Left kidney (tissue), 1 donor: ENCODE measurements at regions not wholly inside any gene's neighbourhood (a gene's known extent, or its start where the extent isn't known, plus 50 kb on each side); places are given as distances from the start of the nearest gene placed in this dataset.

Experiments used
- DNase-seq: peaks from one replicate; pipeline ENCODE4 v3.0.0-alpha.2; 2013

GRCh38 chr18:25724121-25724520 is 366.3 kb downstream of the SS18 start:
- no peak for DNase-seq

- DNase-seq, result no peak
Observed at GRCh38 chr18:25713103-25713502, 361.1 kb upstream of the ZNF521 start.

GRCh38 chr18:25710981-25711380 is 359.0 kb upstream of the ZNF521 start:
- no peak for DNase-seq

GRCh38 chr18:25705650-25706049 is 353.7 kb upstream of the ZNF521 start:
- no peak for DNase-seq

- DNase-seq, result no peak
Observed at GRCh38 chr18:25704494-25704893, 352.5 kb upstream of the ZNF521 start.

- DNase-seq, result no peak
Observed at GRCh38 chr18:25704071-25704470, 352.1 kb upstream of the ZNF521 start.

- no peak for DNase-seq
Observed at GRCh38 chr18:25701821-25702220, 349.9 kb upstream of the ZNF521 start.

GRCh38 chr18:25686960-25687500 is 335.1 kb upstream of the ZNF521 start:
- no peak for DNase-seq

- no peak for DNase-seq
Observed at GRCh38 chr18:25685088-25685487, 333.1 kb upstream of the ZNF521 start.

- no peak for DNase-seq
Observed at GRCh38 chr18:25679491-25679890, 327.5 kb upstream of the ZNF521 start.

GRCh38 chr18:25678221-25678620 is 326.3 kb upstream of the ZNF521 start:
- DNase-seq, result no peak

- DNase-seq, result no peak
Observed at GRCh38 chr18:25675123-25675850, 323.3 kb upstream of the ZNF521 start.

GRCh38 chr18:25674183-25674582 is 322.2 kb upstream of the ZNF521 start:
- DNase-seq, result no peak

- no peak for DNase-seq
Observed at GRCh38 chr18:25672490-25672889, 320.5 kb upstream of the ZNF521 start.

GRCh38 chr18:25669741-25670140 is 317.8 kb upstream of the ZNF521 start:
- no peak for DNase-seq

- DNase-seq, result no peak
Observed at GRCh38 chr18:25662272-25662671, 310.3 kb upstream of the ZNF521 start.

- DNase-seq, result no peak
Observed at GRCh38 chr18:25661831-25662230, 309.9 kb upstream of the ZNF521 start.

- DNase-seq, result no peak
Observed at GRCh38 chr18:25659541-25659940, 307.6 kb upstream of the ZNF521 start.

GRCh38 chr18:25658476-25658875 is 306.5 kb upstream of the ZNF521 start:
- no peak for DNase-seq

GRCh38 chr18:25651553-25651952 is 299.6 kb upstream of the ZNF521 start:
- DNase-seq, result no peak

- no peak for DNase-seq
Observed at GRCh38 chr18:25650201-25650941, 298.4 kb upstream of the ZNF521 start.

- no peak for DNase-seq
Observed at GRCh38 chr18:25648716-25649260, 296.8 kb upstream of the ZNF521 start.

- DNase-seq, result no peak
Observed at GRCh38 chr18:25647404-25647803, 295.4 kb upstream of the ZNF521 start.
